ENCODE measurements at regions not wholly inside any gene's neighbourhood (a gene's known extent, or its start where the extent isn't known, plus 50 kb on each side); places are given as distances from the start of the nearest gene placed in this dataset.

- intact Hi-C loops (cut with micrococcal nuclease), result no loop called here
These were observed 571.2 kb upstream of the MGAT4C start for GRCh38 chr12:86827409-86827808.

DNA sequence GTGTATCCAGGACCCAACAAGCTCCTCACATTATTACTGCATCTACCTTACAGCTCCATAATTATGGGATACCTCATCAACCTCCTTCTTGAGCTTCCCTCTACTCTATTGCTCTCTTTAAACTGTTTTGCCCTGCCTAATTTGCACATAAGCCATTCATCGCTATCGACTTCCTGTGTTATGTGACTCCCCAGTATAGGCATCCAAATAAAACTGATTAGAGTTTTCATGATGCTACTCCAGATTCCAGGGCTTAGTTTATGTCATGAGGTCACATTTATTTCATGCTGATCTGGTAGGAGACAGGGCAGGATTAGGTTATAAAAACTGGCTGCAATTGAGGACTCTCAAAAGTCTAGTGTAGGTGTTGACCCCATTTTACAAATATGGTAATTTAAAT, 569.9 kb upstream of the MGAT4C start:
- Histone ChIP-seq H2AFZ (ENCODE audit: insufficient read depth, low read depth, low read length, poor library complexity, severe bottlenecking) (no peak overlapping the region), H3K79me2 (ENCODE audit: control insufficient read depth, insufficient read depth, low read length) (no peaks in the 10 kb centered on the region), H3K4me1 (ENCODE audit: control insufficient read depth in 2 of 2, insufficient read depth in 2 of 2, low read length in 2 of 2) (no peaks in the 10 kb centered on the region), H3K9me3 (ENCODE audit: control extremely low read depth in 1 of 3, control insufficient read depth in 2 of 3, insufficient read depth in 1 of 3, low read length in 2 of 3) (no peaks in the 10 kb centered on the region), H3K27me3 (replicated peaks in 1 of 4; ENCODE audit: control extremely low read depth in 1 of 4, control insufficient read depth in 3 of 4, insufficient read depth in 4 of 4, low read length in 3 of 4) (no peaks in the 10 kb centered on the region), H3K4me2 (replicated peaks; ENCODE audit: low read depth, low read length, poor library complexity, severe bottlenecking) (no peak overlapping the region), H3K4me3 (ENCODE audit: control extremely low read depth in 1 of 5, extremely low read depth in 1 of 5, insufficient read depth in 1 of 5, low read depth in 2 of 5, low read length in 4 of 5) (no peak overlapping the region), H3K27ac (ENCODE audit: low read length in 2 of 2) (no peak overlapping the region), H3K9ac (ENCODE audit: low read length) (no peak overlapping the region), H3K36me3 (replicated peaks in 1 of 2; ENCODE audit: control extremely low read depth in 1 of 2, control insufficient read depth in 1 of 2, extremely low read depth in 1 of 2, insufficient read depth in 2 of 2, low read length in 1 of 2) (no peaks in the 10 kb centered on the region), H4K20me1 (ENCODE audit: control insufficient read depth, insufficient read depth, low read length, poor library complexity, severe bottlenecking) (no peaks in the 10 kb centered on the region)
- intact Hi-C loops (cut with micrococcal nuclease), result no loop called here
- H3K27ac Mint-ChIP-seq, result no peak overlapping the region
- no peaks in the 10 kb centered on the region for H3K9me3 Mint-ChIP-seq (ENCODE audit: insufficient read depth)
- no peaks in the 10 kb centered on the region for H3K4me1 Mint-ChIP-seq
- ChIA-PET POLR2A (no interaction called here), CTCF (no interaction called here)
- ATAC-seq (ENCODE audit: low read depth) (no peak), DNase-seq (no peak)
- H3K27me3 Mint-ChIP-seq, result no peaks in the 10 kb centered on the region
- no CpG with 5 or more reads among the region's 2 CpGs for WGBS (ENCODE audit: insufficient coverage)
- H3K4me3 Mint-ChIP-seq, result no peak overlapping the region
- TF ChIP-seq EZH2 (IDR thresholded peaks at IDR 0.05; ENCODE audit: borderline replicate concordance, insufficient read depth, low read depth, low read length, poor library complexity, severe bottlenecking), result no peak
- TF ChIP-seq CTCF (IDR thresholded peaks at IDR 0.05), result no peak

More at GRCh38 chr12:86827409-86827808, 571.2 kb upstream of the MGAT4C start:
- no peak overlapping the region for H3K27ac Mint-ChIP-seq
- TF ChIP-seq EZH2 (IDR thresholded peaks at IDR 0.05; ENCODE audit: borderline replicate concordance, insufficient read depth, low read depth, low read length, poor library complexity, severe bottlenecking), result no peak
- no peak for TF ChIP-seq CTCF (IDR thresholded peaks at IDR 0.05)
- Histone ChIP-seq H3K4me1 (ENCODE audit: control insufficient read depth in 2 of 2, insufficient read depth in 2 of 2, low read length in 2 of 2) (no peaks in the 10 kb centered on the region), H3K9ac (ENCODE audit: low read length) (no peak overlapping the region), H3K36me3 (replicated peaks in 1 of 2; ENCODE audit: control extremely low read depth in 1 of 2, control insufficient read depth in 1 of 2, extremely low read depth in 1 of 2, insufficient read depth in 2 of 2, low read length in 1 of 2) (no peaks in the 10 kb centered on the region), H2AFZ (ENCODE audit: insufficient read depth, low read depth, low read length, poor library complexity, severe bottlenecking) (no peak overlapping the region), H3K4me2 (replicated peaks; ENCODE audit: low read depth, low read length, poor library complexity, severe bottlenecking) (no peak overlapping the region), H3K27me3 (replicated peaks in 1 of 4; ENCODE audit: control extremely low read depth in 1 of 4, control insufficient read depth in 3 of 4, insufficient read depth in 4 of 4, low read length in 3 of 4) (no peaks in the 10 kb centered on the region), H3K27ac (ENCODE audit: low read length in 2 of 2) (no peak overlapping the region), H3K9me3 (ENCODE audit: control extremely low read depth in 1 of 3, control insufficient read depth in 2 of 3, insufficient read depth in 1 of 3, low read length in 2 of 3) (no peaks in the 10 kb centered on the region), H4K20me1 (ENCODE audit: control insufficient read depth, insufficient read depth, low read length, poor library complexity, severe bottlenecking) (no peaks in the 10 kb centered on the region), H3K4me3 (ENCODE audit: control extremely low read depth in 1 of 5, extremely low read depth in 1 of 5, insufficient read depth in 1 of 5, low read depth in 2 of 5, low read length in 4 of 5) (no peak overlapping the region), H3K79me2 (ENCODE audit: control insufficient read depth, insufficient read depth, low read length) (no peaks in the 10 kb centered on the region)
- ChIA-PET POLR2A (no interaction called here), CTCF (no interaction called here)
- no peaks in the 10 kb centered on the region for H3K9me3 Mint-ChIP-seq (ENCODE audit: insufficient read depth)
- no CpG with 5 or more reads among the region's 2 CpGs for WGBS (ENCODE audit: insufficient coverage)
- H3K4me3 Mint-ChIP-seq, result no peak overlapping the region
- no peaks in the 10 kb centered on the region for H3K27me3 Mint-ChIP-seq
- H3K4me1 Mint-ChIP-seq, result no peaks in the 10 kb centered on the region
- ATAC-seq (ENCODE audit: low read depth), result no peak
- no peak for DNase-seq

Data from B cell (primary cell).